IMR-90 (cell line): ENCODE measurements at regions not wholly inside any gene's neighbourhood (a gene's known extent, or its start where the extent isn't known, plus 50 kb on each side); places are given as distances from the start of the nearest gene placed in this dataset.

Experiments
- ATAC-seq: fragments of 200-7000 bp; cut with Tn5 transposase; 2 replicates; pipeline ENCODE4 v1.9.1; 2020; ENCODE audit warnings: low read depth, mild to moderate bottlenecking, moderate library complexity
- BruUV-seq: library from RNA; stranded (reverse); fragments of 400-500 nt; replicated peaks from 2 replicates; lab custom pipeline; 2021; lab: Mats Ljungman, UMichigan
- CTCF ChIA-PET: fragments of 300-600 bp; formaldehyde crosslinking; extraction: SDS; loops from one replicate; lab custom pipeline; 2021; ENCODE audit warnings: antibody characterized with exemption; lab: Yijun Ruan, JAX
- POLR2A ChIA-PET: fragments of 300-600 bp; sonication (Branson Sonifier 250); formaldehyde crosslinking; loops from one replicate; lab custom pipeline; 2022; ENCODE audit warnings: antibody characterized with exemption; ENCODE audit not compliant: unreplicated experiment; lab: Charles Lee
- DNase-seq: peaks from one replicate; pipeline ENCODE4 v3.0.0; 2013
- H2AFZ ChIP-seq: replicated peaks from 2 replicates; pipeline ENCODE3; 2013; ENCODE audit warnings: low read length, mild to moderate bottlenecking; ENCODE audit not compliant: poor library complexity
- H2AK5ac ChIP-seq: 2 replicates; pipeline ENCODE4 v1.6.1; 2013; ENCODE audit warnings: low read depth, low read length, inconsistent platforms
- H2AK9ac ChIP-seq: replicated peaks from 2 replicates; pipeline ENCODE3; 2013; ENCODE audit warnings: mild to moderate bottlenecking, low read depth, low read length, moderate library complexity; ENCODE audit not compliant: poor library complexity
- H2BK120ac ChIP-seq: 2 replicates; pipeline ENCODE4 v1.6.1; 2013; ENCODE audit warnings: low read depth, low read length, inconsistent platforms
- H2BK15ac ChIP-seq: 3 replicates; pipeline ENCODE4 v1.6.1; 2013; ENCODE audit warnings: low read depth, low read length, inconsistent platforms
- H2BK20ac ChIP-seq: 2 replicates; pipeline ENCODE4 v1.6.1; 2013; ENCODE audit warnings: low read depth, mild to moderate bottlenecking, inconsistent platforms, low read length, moderate library complexity
- H2BK5ac ChIP-seq: 2 replicates; pipeline ENCODE4 v1.6.1; 2013; ENCODE audit warnings: mild to moderate bottlenecking, low read depth, low read length, inconsistent platforms; ENCODE audit not compliant: poor library complexity, severe bottlenecking
- H3K14ac ChIP-seq: replicated peaks from 2 replicates; pipeline ENCODE4 v1.6.1; 2013; ENCODE audit warnings: low read depth, low read length, inconsistent platforms
- H3K18ac ChIP-seq: 2 replicates; pipeline ENCODE4 v1.6.1; 2013; ENCODE audit warnings: low read depth, low read length, control low read depth
- H3K23ac ChIP-seq: 2 replicates; pipeline ENCODE4 v1.6.1; 2013; ENCODE audit warnings: low read depth, low read length, inconsistent platforms
- H3K27ac ChIP-seq: 2 replicates; pipeline ENCODE4 v1.5.1; 2013; ENCODE audit warnings: mild to moderate bottlenecking, control low read depth, low read length; ENCODE audit not compliant: insufficient read depth
- H3K27me3 ChIP-seq: 2 replicates; pipeline ENCODE4 v1.6.1; 2013; ENCODE audit warnings: low read length; ENCODE audit not compliant: control insufficient read depth, insufficient read depth
- H3K36me3 ChIP-seq: 2 replicates; pipeline ENCODE4 v1.6.1; 2013; ENCODE audit warnings: low read length, mixed read lengths; ENCODE audit not compliant: control insufficient read depth, insufficient read depth
- H3K4ac ChIP-seq: 2 replicates; pipeline ENCODE4 v1.6.1; 2013; ENCODE audit warnings: low read depth, low read length, inconsistent platforms
- H3K4me1 ChIP-seq: 2 replicates; pipeline ENCODE4 v1.6.1; 2013; ENCODE audit warnings: low read length, mixed read lengths; ENCODE audit not compliant: control insufficient read depth, insufficient read depth
- H3K4me2 ChIP-seq: 2 replicates; pipeline ENCODE4 v1.6.1; 2013; ENCODE audit warnings: low read depth, mild to moderate bottlenecking, control low read depth, low read length, moderate library complexity
- H3K4me3 ChIP-seq: 2 replicates; pipeline ENCODE4 v1.5.1; 2013; ENCODE audit warnings: low read depth, mild to moderate bottlenecking, control low read depth, low read length, moderate library complexity; ENCODE audit not compliant: insufficient read depth
- H3K56ac ChIP-seq: 2 replicates; pipeline ENCODE4 v1.6.1; 2013; ENCODE audit warnings: low read length, inconsistent platforms; ENCODE audit not compliant: insufficient read depth; ENCODE audit errors: extremely low read depth
- H3K79me1 ChIP-seq, 2 experiments: 2 replicates each; pipeline ENCODE4 v1.6.1; 2013; ENCODE audit warnings: low read length in 2 of 2, inconsistent platforms in 1 of 2, low read depth in 1 of 2
- H3K9ac ChIP-seq: 2 replicates; pipeline ENCODE4 v1.6.1; 2013; ENCODE audit warnings: low read depth, low read length, control low read depth
- H3K9me1 ChIP-seq: 2 replicates; pipeline ENCODE4 v1.6.1; 2013; ENCODE audit warnings: low read length, inconsistent platforms; ENCODE audit not compliant: insufficient read depth
- H3K9me3 ChIP-seq: 2 replicates; pipeline ENCODE4 v1.6.1; 2013; ENCODE audit warnings: low read length; ENCODE audit not compliant: control insufficient read depth, insufficient read depth
- H4K20me1 ChIP-seq: 2 replicates; pipeline ENCODE4 v1.6.1; 2013; ENCODE audit warnings: low read length, inconsistent platforms; ENCODE audit not compliant: insufficient read depth
- H4K5ac ChIP-seq: 2 replicates; pipeline ENCODE4 v1.6.1; 2013; ENCODE audit warnings: mild to moderate bottlenecking, low read depth, low read length, control low read depth
- H4K8ac ChIP-seq, 2 experiments: 2 replicates each; pipeline ENCODE4 v1.6.1; 2013; ENCODE audit warnings: low read depth in 2 of 2, low read length in 2 of 2, control low read depth in 1 of 2, inconsistent platforms in 1 of 2
- H4K91ac ChIP-seq: 2 replicates; pipeline ENCODE4 v1.6.1; 2013; ENCODE audit warnings: low read depth, low read length, inconsistent platforms; ENCODE audit not compliant: insufficient read depth
- CTCF ChIP-seq: conservative IDR thresholded peaks from 2 replicates; pipeline ENCODE4 v1.5.1; 2012; ENCODE audit warnings: mild to moderate bottlenecking, low read depth, low read length, improper control_type of control experiment
- ELK1 ChIP-seq: fragments of 150-350 bp; IDR thresholded peaks from 2 replicates; pipeline ENCODE4 v1.6.1; 2016; ENCODE audit warnings: low read depth, mild to moderate bottlenecking, low read length, moderate library complexity, borderline replicate concordance
- MAZ ChIP-seq: IDR thresholded peaks from 2 replicates; pipeline ENCODE4 v1.6.1; 2012; ENCODE audit warnings: low read depth, mild to moderate bottlenecking, low read length, improper control_type of control experiment, moderate library complexity, borderline replicate concordance
- MXI1 ChIP-seq: IDR thresholded peaks from 2 replicates; pipeline ENCODE4 v1.6.1; 2012; ENCODE audit warnings: low read depth, mild to moderate bottlenecking, low read length, moderate library complexity, borderline replicate concordance
- RCOR1 ChIP-seq: IDR thresholded peaks from 2 replicates; pipeline ENCODE4 v1.6.1; 2012; ENCODE audit warnings: mild to moderate bottlenecking, low read length, improper control_type of control experiment; ENCODE audit not compliant: insufficient replicate concordance
- RFX5 ChIP-seq: IDR thresholded peaks from 2 replicates; pipeline ENCODE4 v1.8.0; 2012; ENCODE audit warnings: low read depth, mild to moderate bottlenecking, low read length, moderate library complexity
- USF2 ChIP-seq: fragments of 150-350 bp; IDR thresholded peaks from 2 replicates; pipeline ENCODE4 v1.6.1; 2017; ENCODE audit warnings: mild to moderate bottlenecking, antibody characterized with exemption, low read length, low read depth
- WGBS, 2 experiments: methylation state at CpG; one replicate each; pipeline versions ENCODE4 v1.1.5 to v1.1.7; 2013; ENCODE audit warnings: missing lambda C conversion rate in 2 of 2; ENCODE audit not compliant: insufficient read length in 1 of 2; ENCODE audit errors: extremely low coverage in 2 of 2; 5-methylcytosine and 5-hydroxymethylcytosine counted together
- dilution Hi-C: fragments of 300-500 bp; cut with HindIII; formaldehyde crosslinking; loops from one replicate; pipeline ENCODE4 v1.14.3; 2018; ENCODE audit warnings: low sequenced_read_pairs; ENCODE audit not compliant: unreplicated experiment
- in situ Hi-C: fragments of 300-500 bp; cut with MboI; formaldehyde crosslinking; loops from 3 replicates; pipeline ENCODE4 v1.14.3; 2019; ENCODE audit warnings: low sequenced_read_pairs, inconsistent platforms, mixed read lengths
- intact Hi-C: fragments of 100-400 bp; cut with micrococcal nuclease; formaldehyde crosslinking; loops from 2 replicates; pipeline ENCODE4 v1.10.0; 2022

- H3K14ac ChIP-seq: no peak overlapping the region
- no peak overlapping the region for H4K91ac ChIP-seq
- no peak overlapping the region for H3K18ac ChIP-seq
- no peaks in the 10 kb centered on the region for H3K36me3 ChIP-seq
- no peak overlapping the region for H3K4me2 ChIP-seq
- no TSS peak for BruUV-seq
- in situ Hi-C loops (no loop called here), intact Hi-C loops (no loop called here), dilution Hi-C loops (no loop called here)
- H3K4me3 ChIP-seq: no peak overlapping the region
- no peak overlapping the region for H2BK20ac ChIP-seq
- H4K8ac ChIP-seq: no peak overlapping the region
- DNase-seq (no peak), ATAC-seq (no peak)
- H3K56ac ChIP-seq: no peak overlapping the region
- H3K9me1 ChIP-seq: no peaks in the 10 kb centered on the region
- no peak overlapping the region for H2BK120ac ChIP-seq
- no peak overlapping the region for H2BK5ac ChIP-seq
- H4K5ac ChIP-seq: no peak overlapping the region
- H3K79me1 ChIP-seq: no peaks in the 10 kb centered on the region
- WGBS, 2 experiments: 100% methylated on average over 4 of the region's 10 CpGs; no CpG with 5 or more reads in 1 of the 2 experiments
- H2AK5ac ChIP-seq: no peak overlapping the region
- H3K27ac ChIP-seq: no peak overlapping the region
- H2AFZ ChIP-seq: no peak overlapping the region
- POLR2A ChIA-PET: no interaction called here
- CTCF ChIA-PET: no interaction called here
- H2AK9ac ChIP-seq: no peak overlapping the region
- no peak overlapping the region for H3K9ac ChIP-seq
- H3K23ac ChIP-seq: no peak overlapping the region
- H4K20me1 ChIP-seq: no peaks in the 10 kb centered on the region
- TF ChIP-seq RFX5 (no peak), ELK1 (no peak), CTCF (no peak), MXI1 (no peak), MAZ (no peak), USF2 (no peak), RCOR1 (no peak)
- no peaks in the 10 kb centered on the region for H3K9me3 ChIP-seq
- H3K4me1 ChIP-seq: no peaks in the 10 kb centered on the region
- H2BK15ac ChIP-seq: no peak overlapping the region
- H3K27me3 ChIP-seq: peaks cover 3% of the 10 kb centered on the region
- H3K4ac ChIP-seq: no peak overlapping the region
Observed at GRCh38 chr6:109920911-109921310, 57.2 kb upstream of the GPR6 start.
